Fibroblast of villous mesenchyme (primary cell): ENCODE measurements at regions not wholly inside any gene's neighbourhood (a gene's known extent, or its start where the extent isn't known, plus 50 kb on each side); places are given as distances from the start of the nearest gene placed in this dataset.
"Not testable (repeated sequence)": the region's sequence is repeated elsewhere in the genome, so short reads cannot be mapped to it uniquely, and the experiment has no call there.

Experiments
- DNase-seq: peaks from one replicate; pipeline ENCODE4 v3.0.0-alpha.2; 2010; ENCODE audit warnings: low read depth
- H3K4me3 ChIP-seq: 2 replicates; pipeline ENCODE4 v1.5.1; 2011; ENCODE audit warnings: low read depth, mild to moderate bottlenecking, low read length
- TF ChIP-seq, protein P1 (sequence below): IDR thresholded peaks from 2 replicates; pipeline ENCODE4 v1.5.1; 2012; ENCODE audit warnings: low read depth, mild to moderate bottlenecking, low read length; ENCODE audit not compliant: insufficient read depth

DNA sequence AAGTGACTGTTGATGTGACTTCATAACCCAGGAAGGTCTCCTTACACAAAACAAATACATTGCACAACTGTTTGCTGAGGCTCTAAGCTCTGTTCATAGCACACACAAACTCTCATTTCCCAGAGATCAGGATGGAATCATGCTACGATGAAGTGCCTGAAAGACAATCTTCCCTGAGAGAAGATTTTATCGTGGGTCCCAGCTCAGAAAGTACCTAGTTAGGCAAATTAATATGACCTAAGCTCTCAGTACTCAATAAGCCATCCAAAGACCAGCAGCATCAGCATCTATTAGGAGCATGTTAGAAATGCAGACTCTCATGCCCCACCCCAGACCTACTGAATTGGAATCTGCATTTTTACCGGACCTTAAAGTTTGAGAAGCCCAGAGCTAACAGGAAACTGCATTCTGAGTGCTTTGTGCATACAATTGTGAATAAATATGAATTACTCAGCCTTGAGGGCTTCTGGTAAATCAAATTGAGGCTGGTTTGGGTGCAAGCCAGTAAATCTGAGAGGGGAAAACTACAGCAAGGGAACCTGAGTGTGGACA lies 161.5 kb upstream of the C2CD4B start:
- TF ChIP-seq, protein P1, sequence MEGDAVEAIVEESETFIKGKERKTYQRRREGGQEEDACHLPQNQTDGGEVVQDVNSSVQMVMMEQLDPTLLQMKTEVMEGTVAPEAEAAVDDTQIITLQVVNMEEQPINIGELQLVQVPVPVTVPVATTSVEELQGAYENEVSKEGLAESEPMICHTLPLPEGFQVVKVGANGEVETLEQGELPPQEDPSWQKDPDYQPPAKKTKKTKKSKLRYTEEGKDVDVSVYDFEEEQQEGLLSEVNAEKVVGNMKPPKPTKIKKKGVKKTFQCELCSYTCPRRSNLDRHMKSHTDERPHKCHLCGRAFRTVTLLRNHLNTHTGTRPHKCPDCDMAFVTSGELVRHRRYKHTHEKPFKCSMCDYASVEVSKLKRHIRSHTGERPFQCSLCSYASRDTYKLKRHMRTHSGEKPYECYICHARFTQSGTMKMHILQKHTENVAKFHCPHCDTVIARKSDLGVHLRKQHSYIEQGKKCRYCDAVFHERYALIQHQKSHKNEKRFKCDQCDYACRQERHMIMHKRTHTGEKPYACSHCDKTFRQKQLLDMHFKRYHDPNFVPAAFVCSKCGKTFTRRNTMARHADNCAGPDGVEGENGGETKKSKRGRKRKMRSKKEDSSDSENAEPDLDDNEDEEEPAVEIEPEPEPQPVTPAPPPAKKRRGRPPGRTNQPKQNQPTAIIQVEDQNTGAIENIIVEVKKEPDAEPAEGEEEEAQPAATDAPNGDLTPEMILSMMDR = no peak
- peak; percentile 6 for DNase-seq
- no peak overlapping the region for H3K4me3 ChIP-seq

DNA sequence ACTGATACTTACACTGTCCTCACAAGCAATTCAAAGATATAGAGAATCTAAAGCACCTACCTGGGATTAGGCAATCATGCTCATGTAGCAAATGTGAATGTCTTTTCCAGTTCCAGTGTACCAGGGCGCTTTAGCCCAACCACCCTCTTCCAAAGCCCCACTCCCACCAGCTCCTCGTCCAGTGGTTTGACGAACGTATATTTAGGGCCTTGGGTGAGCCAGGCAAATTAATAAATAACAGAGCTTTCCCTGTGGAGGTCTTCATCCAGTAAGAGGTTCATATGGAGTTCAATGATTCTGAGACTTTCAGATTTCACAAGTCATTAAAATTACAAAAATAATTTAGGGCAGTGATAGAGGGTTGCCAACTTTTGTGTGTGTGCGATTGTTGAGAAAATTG lies 162.3 kb upstream of the C2CD4B start:
- H3K4me3 ChIP-seq = no peak overlapping the region
- TF ChIP-seq, protein P1 = no peak
- DNase-seq = no peak

DNA sequence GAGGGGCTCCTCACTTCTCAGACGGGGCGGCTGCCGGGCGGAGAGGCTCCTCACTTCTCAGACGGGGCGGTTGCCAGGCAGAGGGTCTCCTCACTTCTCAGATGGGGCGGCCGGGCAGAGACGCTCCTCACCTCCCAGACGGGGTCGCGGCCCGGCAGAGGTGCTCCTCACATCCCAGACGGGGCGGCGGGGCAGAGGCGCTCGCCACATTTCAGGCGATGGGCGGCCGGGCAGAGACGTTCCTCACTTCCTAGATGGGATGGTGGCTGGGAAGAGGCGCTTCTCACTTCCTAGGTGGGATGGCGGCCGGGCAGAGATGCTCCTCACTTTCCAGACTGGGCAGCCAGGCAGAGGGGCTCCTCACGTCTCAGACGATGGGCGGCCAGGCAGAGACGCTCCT lies 167.4 kb upstream of the C2CD4B start:
- DNase-seq, H3K4me3 ChIP-seq: not testable (repeated sequence)

DNA sequence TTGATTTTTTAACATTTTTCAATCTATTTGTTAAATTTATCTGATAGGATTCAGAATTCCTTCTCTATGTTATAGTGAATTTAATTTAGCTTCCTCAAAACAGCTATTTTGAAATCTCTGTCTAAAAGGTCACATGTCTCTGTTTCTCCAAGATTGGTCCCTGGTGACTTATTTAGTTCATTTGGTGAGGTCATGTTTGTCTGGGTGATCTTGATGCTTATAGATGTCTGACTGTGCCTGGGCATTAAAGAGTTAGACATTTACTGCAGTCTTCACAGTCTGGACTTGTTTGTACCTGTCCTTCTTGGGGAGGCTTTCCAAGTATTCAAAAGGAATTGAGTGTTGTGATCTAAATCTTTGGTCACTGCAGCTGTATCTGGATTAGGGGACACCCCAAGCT lies 169.5 kb upstream of the C2CD4B start:
- H3K4me3 ChIP-seq = no peak overlapping the region
- no peak for DNase-seq
- TF ChIP-seq, protein P1 = no peak

DNA sequence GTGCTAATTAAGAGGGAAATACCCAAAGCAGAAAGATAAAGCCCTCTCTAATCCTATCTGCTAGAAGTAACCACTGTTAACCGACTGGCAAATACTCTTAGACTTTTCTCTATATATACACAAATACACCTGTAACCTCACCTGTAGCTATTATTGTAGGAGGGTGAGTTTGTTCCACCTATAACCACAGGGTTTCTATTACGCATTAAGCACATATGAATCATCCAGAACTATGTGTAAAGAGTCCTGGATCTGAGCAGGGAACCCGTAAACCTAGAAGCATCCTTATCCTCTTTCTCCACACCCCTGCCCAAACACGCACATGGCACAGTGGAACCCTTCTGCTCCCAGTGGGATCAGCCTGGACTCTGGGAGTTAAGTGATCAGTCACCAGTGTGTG lies 172.8 kb upstream of the C2CD4B start:
- TF ChIP-seq, protein P1 = no peak
- no peak overlapping the region for H3K4me3 ChIP-seq
- DNase-seq = no peak

DNA sequence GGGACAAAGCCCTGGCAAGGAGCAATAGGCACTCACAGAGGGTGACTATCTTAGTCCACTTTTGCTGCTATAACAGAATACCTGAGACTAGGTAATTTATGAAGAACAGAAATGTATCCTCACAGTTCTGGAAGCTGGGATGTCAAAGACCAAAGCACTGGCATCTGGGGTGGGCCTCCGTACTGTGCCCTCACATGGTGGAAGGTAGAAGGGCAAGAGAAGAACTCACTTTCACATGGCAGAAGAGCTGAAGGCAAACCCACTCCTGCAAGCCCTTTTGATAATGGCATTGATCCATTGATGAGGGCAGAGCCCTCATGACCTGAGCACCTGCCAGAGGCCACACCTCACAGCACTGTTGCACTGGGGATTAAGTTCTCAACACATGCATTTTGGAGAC lies 173.4 kb upstream of the C2CD4B start:
- TF ChIP-seq, protein P1 = no peak
- DNase-seq = no peak
- H3K4me3 ChIP-seq = no peak overlapping the region

DNA sequence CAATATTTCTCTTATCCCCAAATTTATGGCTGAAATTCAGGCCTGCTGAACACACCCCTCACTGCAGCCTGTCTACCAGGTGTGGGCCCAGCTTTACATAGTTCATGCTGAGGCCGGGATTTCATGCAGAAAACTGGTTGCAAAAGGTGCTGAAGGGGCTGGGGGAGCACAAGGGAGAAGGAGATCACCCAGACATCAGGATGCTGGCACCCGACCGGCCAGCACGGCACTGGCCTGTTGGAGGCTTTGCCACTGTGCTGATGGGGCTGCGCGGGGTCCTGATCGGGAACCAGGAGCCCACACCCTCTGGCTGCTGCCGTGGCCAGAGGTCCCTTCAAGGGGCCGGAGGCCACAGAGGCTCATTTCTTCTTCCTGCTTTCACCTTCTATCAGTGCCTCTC lies 177.9 kb upstream of the C2CD4B start:
- TF ChIP-seq, protein P1 = no peak
- H3K4me3 ChIP-seq = no peak overlapping the region
- DNase-seq = no peak

DNA sequence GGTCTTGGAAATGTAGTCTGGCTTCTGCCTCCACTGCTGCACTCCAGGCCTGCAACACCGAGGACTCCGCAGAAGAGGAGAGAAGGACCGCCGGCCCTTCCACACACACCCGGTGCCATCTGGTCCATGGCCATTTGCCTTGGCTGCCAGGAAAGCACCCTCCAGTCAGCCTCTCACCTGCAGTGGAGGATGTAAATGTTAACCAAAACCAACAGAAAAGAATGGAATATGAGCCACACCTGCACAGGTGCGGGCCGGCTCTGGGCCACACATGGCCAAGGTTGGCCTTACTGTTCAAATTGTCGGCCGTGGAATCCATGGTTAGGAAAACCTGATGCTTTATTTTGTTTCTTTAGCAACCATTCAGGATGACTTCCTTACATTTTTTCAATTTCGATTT lies 178.3 kb upstream of the C2CD4B start:
- H3K4me3 ChIP-seq = no peak overlapping the region
- TF ChIP-seq, protein P1 = no peak
- DNase-seq = no peak
